A673 (cell line): ENCODE measurements at regions not wholly inside any gene's neighbourhood (a gene's known extent, or its start where the extent isn't known, plus 50 kb on each side); places are given as distances from the start of the nearest gene placed in this dataset.

Experiments
- EZH2 ChIP-seq: fragments of 200-600 bp; sonication (generic); IDR thresholded peaks from 2 replicates; pipeline ENCODE4 v1.6.1; 2017; ENCODE audit warnings: borderline replicate concordance, low read depth, mild to moderate bottlenecking, mixed read lengths, antibody characterized with exemption, low read length; ENCODE audit not compliant: poor library complexity, severe bottlenecking
- TF ChIP-seq, protein P1 (sequence below): fragments of 300-800, 200-600 bp; sonication (generic); conservative IDR thresholded peaks from 2 replicates; pipeline ENCODE4 v1.5.1; 2017; ENCODE audit warnings: low read depth, mild to moderate bottlenecking, antibody characterized with exemption, low read length, moderate library complexity, mixed read lengths

DNA sequence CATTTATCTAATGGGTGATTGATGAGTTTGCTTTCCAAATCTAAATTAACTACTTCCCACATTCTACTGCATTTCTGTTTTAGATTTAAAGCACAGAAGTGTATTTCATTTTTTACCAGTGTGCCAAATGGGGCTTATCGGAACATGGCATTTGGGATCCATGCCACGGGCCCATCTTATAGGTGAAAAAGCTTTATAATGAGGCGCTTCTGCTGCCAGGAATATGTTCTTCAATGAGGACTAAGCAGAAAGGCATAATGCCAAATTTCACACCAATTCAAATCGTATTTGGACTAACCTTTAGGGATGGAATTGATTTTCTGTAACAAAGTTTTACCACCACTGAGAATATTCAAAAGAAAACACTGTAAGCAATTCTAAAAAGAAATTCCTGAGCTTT is 803.5 kb upstream of the FLRT2 start:
- TF ChIP-seq, protein P1, sequence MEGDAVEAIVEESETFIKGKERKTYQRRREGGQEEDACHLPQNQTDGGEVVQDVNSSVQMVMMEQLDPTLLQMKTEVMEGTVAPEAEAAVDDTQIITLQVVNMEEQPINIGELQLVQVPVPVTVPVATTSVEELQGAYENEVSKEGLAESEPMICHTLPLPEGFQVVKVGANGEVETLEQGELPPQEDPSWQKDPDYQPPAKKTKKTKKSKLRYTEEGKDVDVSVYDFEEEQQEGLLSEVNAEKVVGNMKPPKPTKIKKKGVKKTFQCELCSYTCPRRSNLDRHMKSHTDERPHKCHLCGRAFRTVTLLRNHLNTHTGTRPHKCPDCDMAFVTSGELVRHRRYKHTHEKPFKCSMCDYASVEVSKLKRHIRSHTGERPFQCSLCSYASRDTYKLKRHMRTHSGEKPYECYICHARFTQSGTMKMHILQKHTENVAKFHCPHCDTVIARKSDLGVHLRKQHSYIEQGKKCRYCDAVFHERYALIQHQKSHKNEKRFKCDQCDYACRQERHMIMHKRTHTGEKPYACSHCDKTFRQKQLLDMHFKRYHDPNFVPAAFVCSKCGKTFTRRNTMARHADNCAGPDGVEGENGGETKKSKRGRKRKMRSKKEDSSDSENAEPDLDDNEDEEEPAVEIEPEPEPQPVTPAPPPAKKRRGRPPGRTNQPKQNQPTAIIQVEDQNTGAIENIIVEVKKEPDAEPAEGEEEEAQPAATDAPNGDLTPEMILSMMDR = no peak
- TF ChIP-seq EZH2 = no peak
